Mesendoderm (in vitro differentiated cells): ENCODE measurements at regions not wholly inside any gene's neighbourhood (a gene's known extent, or its start where the extent isn't known, plus 50 kb on each side); places are given as distances from the start of the nearest gene placed in this dataset.
"Not testable (repeated sequence)": the region's sequence is repeated elsewhere in the genome, so short reads cannot be mapped to it uniquely, and the experiment has no call there.

Experiments used
- DNase-seq: peaks from one replicate; pipeline ENCODE4 v3.0.0; 2013
- H2AK5ac ChIP-seq: 2 replicates; pipeline ENCODE4 v1.6.1; 2013; ENCODE audit warnings: low read length, inconsistent platforms
- H2BK120ac ChIP-seq: 2 replicates; pipeline ENCODE4 v1.6.1; 2013; ENCODE audit warnings: low read depth, mild to moderate bottlenecking, low read length, moderate library complexity, mixed read lengths
- H2BK15ac ChIP-seq: replicated peaks from 2 replicates; pipeline ENCODE4 v1.6.1; 2013; ENCODE audit warnings: low read depth, mild to moderate bottlenecking, moderate library complexity
- H2BK5ac ChIP-seq: 2 replicates; pipeline ENCODE4 v1.6.1; 2013; ENCODE audit warnings: low read length, inconsistent platforms
- H3K18ac ChIP-seq: 2 replicates; pipeline ENCODE4 v1.6.1; 2013; ENCODE audit warnings: mild to moderate bottlenecking, low read length, mixed read lengths
- H3K23ac ChIP-seq: one replicate; pipeline ENCODE4 v1.6.1; 2013; ENCODE audit warnings: low read length
- H3K27ac ChIP-seq: 2 replicates; pipeline ENCODE4 v1.5.1; 2013; ENCODE audit warnings: low read depth, mild to moderate bottlenecking, inconsistent platforms, low read length, moderate library complexity
- H3K27me3 ChIP-seq: 2 replicates; pipeline ENCODE4 v1.6.1; 2013; ENCODE audit warnings: low read length, control low read depth, mild to moderate bottlenecking, inconsistent platforms; ENCODE audit not compliant: insufficient read depth, poor library complexity
- H3K36me3 ChIP-seq: 2 replicates; pipeline ENCODE4 v1.6.1; 2013; ENCODE audit warnings: low read length, inconsistent platforms; ENCODE audit not compliant: control insufficient read depth, insufficient read depth
- H3K4ac ChIP-seq: one replicate; pipeline ENCODE4 v1.6.1; 2013; ENCODE audit warnings: low read depth, mild to moderate bottlenecking, low read length, moderate library complexity
- H3K4me1 ChIP-seq: 2 replicates; pipeline ENCODE4 v1.6.1; 2013; ENCODE audit warnings: low read depth, low read length, inconsistent platforms; ENCODE audit not compliant: control insufficient read depth
- H3K4me2 ChIP-seq: 2 replicates; pipeline ENCODE4 v1.6.1; 2013; ENCODE audit warnings: low read length
- H3K4me3 ChIP-seq: 2 replicates; pipeline ENCODE4 v1.5.1; 2013; ENCODE audit warnings: mild to moderate bottlenecking, low read length
- H3K56ac ChIP-seq: one replicate; pipeline ENCODE4 v1.6.1; 2013; ENCODE audit warnings: low read length
- H3K79me1 ChIP-seq: 2 replicates; pipeline ENCODE4 v1.6.1; 2013; ENCODE audit warnings: low read length, inconsistent platforms
- H3K79me2 ChIP-seq: 2 replicates; pipeline ENCODE4 v1.6.1; 2013; ENCODE audit warnings: mild to moderate bottlenecking, low read length; ENCODE audit not compliant: control insufficient read depth, insufficient read depth
- H3K9ac ChIP-seq: 2 replicates; pipeline ENCODE4 v1.6.1; 2013; ENCODE audit warnings: low read length, inconsistent platforms
- H4K5ac ChIP-seq: one replicate; pipeline ENCODE4 v1.6.1; 2013; ENCODE audit warnings: low read length
- H4K8ac ChIP-seq: one replicate; pipeline ENCODE4 v1.6.1; 2013; ENCODE audit warnings: low read depth, mild to moderate bottlenecking, control low read depth, low read length, moderate library complexity
- WGBS: extraction: QIAGEN DNeasy Blood & Tissue Kit; methylation state at CpG from one replicate; pipeline ENCODE4 v1.1.7; 2013; ENCODE audit warnings: low lambda C conversion rate, missing lambda C conversion rate; ENCODE audit not compliant: insufficient coverage; ENCODE audit errors: extremely low coverage; 5-methylcytosine and 5-hydroxymethylcytosine counted together

GRCh38 chr11:79506734-79507344 lies 66.0 kb upstream of the TENM4 start:
- no peak overlapping the region for H3K27ac ChIP-seq
- H3K36me3 ChIP-seq: no peaks in the 10 kb centered on the region
- H3K4ac ChIP-seq: no peak overlapping the region
- no CpG with 5 or more reads among the region's 11 CpGs for WGBS
- peak overlapping the region; percentile 57 for H3K56ac ChIP-seq
- no peak overlapping the region for H2AK5ac ChIP-seq
- no peak overlapping the region for H2BK120ac ChIP-seq
- H3K27me3 ChIP-seq: no peaks in the 10 kb centered on the region
- H3K4me2 ChIP-seq: no peak overlapping the region
- H3K9ac ChIP-seq: no peak overlapping the region
- DNase-seq: peak; percentile 91
- H2BK5ac ChIP-seq: peak overlapping the region; percentile 58
- H3K79me1 ChIP-seq: no peaks in the 10 kb centered on the region
- no peak overlapping the region for H3K23ac ChIP-seq
- no peak overlapping the region for H4K8ac ChIP-seq
- H2BK15ac ChIP-seq: no peak overlapping the region
- H4K5ac ChIP-seq: no peak overlapping the region
- H3K4me1 ChIP-seq: peaks cover 6% of the 10 kb centered on the region
- H3K18ac ChIP-seq: no peak overlapping the region
- no peaks in the 10 kb centered on the region for H3K79me2 ChIP-seq
- no peak overlapping the region for H3K4me3 ChIP-seq

DNA sequence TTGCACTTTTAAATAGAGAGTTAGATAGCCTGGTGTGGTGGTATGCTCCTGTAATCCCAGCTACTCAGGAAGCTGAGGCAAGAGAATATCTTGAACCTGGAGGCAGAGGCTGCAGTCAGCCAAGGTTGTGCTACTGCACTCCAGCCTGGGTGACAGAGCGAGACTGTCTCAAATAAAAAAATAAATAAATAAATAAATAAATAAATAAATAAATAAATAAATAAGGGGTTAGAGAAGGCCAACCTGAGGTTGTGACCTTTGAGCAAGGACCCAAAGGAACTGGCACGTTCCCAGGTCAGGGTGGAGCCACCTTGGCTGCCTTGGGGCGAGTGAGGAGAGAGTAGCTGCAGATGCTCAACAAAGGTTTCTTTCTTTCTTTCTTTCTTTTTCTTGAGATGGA lies 65.3 kb upstream of the TENM4 start:
- Histone ChIP-seq H4K5ac (no peak overlapping the region), H3K56ac (peak overlapping the region; percentile 56), H2BK120ac (no peak overlapping the region), H3K79me2 (no peaks in the 10 kb centered on the region), H3K18ac (peak overlapping the region; percentile 70), H3K23ac (no peak overlapping the region), H3K4ac (no peak overlapping the region), H3K4me3 (no peak overlapping the region), H3K36me3 (no peaks in the 10 kb centered on the region), H3K27ac (no peak overlapping the region), H3K79me1 (no peaks in the 10 kb centered on the region), H3K27me3 (no peaks in the 10 kb centered on the region), H3K4me1 (peaks cover 6% of the 10 kb centered on the region), H2BK15ac (no peak overlapping the region), H3K4me2 (no peak overlapping the region), H2AK5ac (no peak overlapping the region), H2BK5ac (no peak overlapping the region), H3K9ac (no peak overlapping the region), H4K8ac (no peak overlapping the region)
- no peak for DNase-seq
- no CpG with 5 or more reads among the region's 3 CpGs for WGBS

GRCh38 chr11:79503028-79503427 lies 62.2 kb upstream of the TENM4 start:
- no peak overlapping the region for H3K4me3 ChIP-seq
- H3K18ac ChIP-seq: no peak overlapping the region
- no peak overlapping the region for H3K4ac ChIP-seq
- no peak overlapping the region for H3K23ac ChIP-seq
- H3K27me3 ChIP-seq: no peaks in the 10 kb centered on the region
- WGBS: no CpG with 5 or more reads among the region's 6 CpGs
- H2BK5ac ChIP-seq: no peak overlapping the region
- H4K5ac ChIP-seq: no peak overlapping the region
- no peak overlapping the region for H3K27ac ChIP-seq
- H3K56ac ChIP-seq: no peak overlapping the region
- H2AK5ac ChIP-seq: no peak overlapping the region
- H3K79me2 ChIP-seq: no peaks in the 10 kb centered on the region
- peaks cover 6% of the 10 kb centered on the region for H3K4me1 ChIP-seq
- H3K79me1 ChIP-seq: no peaks in the 10 kb centered on the region
- H2BK15ac ChIP-seq: no peak overlapping the region
- peak; percentile 78 for DNase-seq
- H2BK120ac ChIP-seq: no peak overlapping the region
- H3K36me3 ChIP-seq: no peaks in the 10 kb centered on the region
- H3K4me2 ChIP-seq: no peak overlapping the region
- H4K8ac ChIP-seq: no peak overlapping the region
- H3K9ac ChIP-seq: no peak overlapping the region

GRCh38 chr11:79501707-79502106 lies 60.9 kb upstream of the TENM4 start:
- Histone ChIP-seq H3K9ac (no peak overlapping the region), H3K79me2 (no peaks in the 10 kb centered on the region), H2BK120ac (no peak overlapping the region), H3K56ac (peak overlapping the region; percentile 47), H3K27me3 (no peaks in the 10 kb centered on the region), H3K79me1 (no peaks in the 10 kb centered on the region), H3K27ac (no peak overlapping the region), H2BK5ac (no peak overlapping the region), H2AK5ac (peak overlapping the region; percentile 39), H3K23ac (no peak overlapping the region), H3K18ac (no peak overlapping the region), H3K4ac (no peak overlapping the region), H3K4me1 (peaks cover 2% of the 10 kb centered on the region), H2BK15ac (no peak overlapping the region), H3K4me2 (no peak overlapping the region), H3K4me3 (no peak overlapping the region), H4K8ac (no peak overlapping the region), H3K36me3 (no peaks in the 10 kb centered on the region), H4K5ac (no peak overlapping the region)
- WGBS: no CpG with 5 or more reads among the region's 4 CpGs
- DNase-seq: no peak

DNA sequence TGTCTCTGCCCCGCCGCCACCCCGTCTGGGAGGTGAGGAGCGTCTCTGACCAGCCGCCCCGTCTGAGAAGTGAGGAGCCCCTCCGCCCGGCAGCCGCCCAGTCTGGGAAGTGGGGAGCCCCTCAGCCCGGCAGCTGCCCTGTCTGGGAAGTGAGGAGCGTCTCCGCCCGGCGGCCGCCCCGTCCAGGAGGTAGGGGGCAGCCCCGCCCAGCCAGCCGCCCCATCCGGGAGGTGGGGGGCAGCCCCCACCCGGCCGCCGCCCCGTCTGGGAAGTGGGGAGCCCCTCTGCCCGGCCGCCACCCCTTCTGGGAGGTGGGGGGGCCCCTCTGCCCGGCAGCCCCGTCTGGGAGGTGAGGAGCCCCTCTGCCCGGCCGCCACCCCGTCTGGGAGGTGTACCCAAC lies 59.1 kb upstream of the TENM4 start:
- not testable (repeated sequence) for DNase-seq, H3K4me2 ChIP-seq, H3K36me3 ChIP-seq, H3K4me1 ChIP-seq, H4K5ac ChIP-seq, H3K79me2 ChIP-seq, H4K8ac ChIP-seq, H3K23ac ChIP-seq, H3K4me3 ChIP-seq, H3K79me1 ChIP-seq, H3K27me3 ChIP-seq, H2BK120ac ChIP-seq, H3K18ac ChIP-seq, H2BK5ac ChIP-seq, H3K56ac ChIP-seq, H2BK15ac ChIP-seq, H2AK5ac ChIP-seq, H3K9ac ChIP-seq, H3K4ac ChIP-seq, H3K27ac ChIP-seq
- no CpG with 5 or more reads among the region's 30 CpGs for WGBS

DNA sequence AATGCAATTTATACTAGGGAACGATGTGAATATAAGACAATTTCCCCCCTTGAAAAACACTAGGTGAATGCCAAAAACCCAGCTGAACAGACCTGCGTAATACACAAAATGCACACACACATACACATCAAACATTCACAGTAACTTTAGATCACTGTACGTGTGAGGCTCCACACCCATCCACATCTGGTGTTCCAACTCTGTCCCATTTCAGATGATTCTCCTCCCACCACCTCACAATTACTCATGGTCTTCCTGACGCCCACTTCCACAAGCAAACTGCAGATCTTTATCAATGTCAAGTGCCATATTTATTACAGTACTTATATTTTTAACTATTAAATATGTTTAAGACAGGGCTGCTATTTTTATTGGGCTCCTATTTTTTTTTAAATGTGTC lies 57.8 kb upstream of the TENM4 start:
- Histone ChIP-seq H2BK120ac (no peak overlapping the region), H2AK5ac (no peak overlapping the region), H3K79me1 (no peaks in the 10 kb centered on the region), H2BK15ac (no peak overlapping the region), H3K27ac (no peak overlapping the region), H3K23ac (no peak overlapping the region), H3K36me3 (no peaks in the 10 kb centered on the region), H3K18ac (no peak overlapping the region), H3K4me2 (no peak overlapping the region), H2BK5ac (no peak overlapping the region), H3K4me3 (no peak overlapping the region), H3K4me1 (peaks cover 2% of the 10 kb centered on the region), H4K5ac (no peak overlapping the region), H3K56ac (no peak overlapping the region), H4K8ac (no peak overlapping the region), H3K79me2 (no peaks in the 10 kb centered on the region), H3K27me3 (no peaks in the 10 kb centered on the region), H3K4ac (no peak overlapping the region), H3K9ac (no peak overlapping the region)
- DNase-seq: no peak
- WGBS: no CpG with 5 or more reads among the region's 4 CpGs
